SKM-1 treated with dmso at 0.1 percent for 144 hours (cell line): ENCODE measurements at regions not wholly inside any gene's neighbourhood (a gene's known extent, or its start where the extent isn't known, plus 50 kb on each side); places are given as distances from the start of the nearest gene placed in this dataset.
"Not testable (repeated sequence)": the region's sequence is repeated elsewhere in the genome, so short reads cannot be mapped to it uniquely, and the experiment has no call there.

Experiments
- DNase-seq: peaks from one replicate; lab custom pipeline; 2025; ENCODE audit not compliant: unreplicated experiment; lab: John Stamatoyannopoulos, UW

DNA sequence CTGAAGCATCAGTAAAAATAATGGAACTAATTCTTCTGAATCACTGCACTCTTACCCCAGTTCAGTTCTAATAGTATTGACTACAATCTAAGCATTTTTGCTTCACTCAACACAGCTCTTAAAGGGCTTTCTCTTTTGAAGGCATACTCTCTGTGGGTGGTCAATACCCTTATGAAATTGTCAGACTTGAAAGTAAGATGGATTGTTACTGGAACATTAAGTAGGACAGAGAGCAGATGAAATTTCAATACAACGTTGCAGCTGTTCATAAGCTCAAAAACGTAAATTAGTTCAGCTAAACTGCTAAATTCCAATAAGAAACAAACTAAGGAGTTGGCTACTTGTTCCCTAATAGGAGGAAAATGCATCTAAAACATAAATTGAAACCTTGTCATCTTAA, 352.3 kb upstream of the TENM3 start:
- DNase-seq, result no peak

DNA sequence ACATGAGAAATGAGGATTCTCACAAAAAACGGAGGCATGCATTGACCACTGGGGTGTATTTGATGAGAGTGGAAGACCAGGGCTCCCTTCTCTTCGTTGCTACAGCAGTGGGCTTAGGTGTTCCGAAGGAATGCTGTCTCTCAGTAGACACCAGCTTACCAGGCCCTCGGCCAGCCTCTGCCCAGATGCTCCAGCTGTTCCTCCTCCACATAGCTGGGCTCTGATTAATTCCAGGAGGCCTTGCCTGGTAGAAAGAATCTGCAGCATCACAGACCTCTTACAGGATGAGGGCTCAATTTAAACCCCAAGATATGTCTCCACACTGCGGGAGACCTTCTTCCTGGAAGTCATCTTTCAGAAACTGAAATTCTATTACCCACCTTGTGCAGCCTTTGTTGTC, 346.6 kb upstream of the TENM3 start:
- no peak for DNase-seq

DNA sequence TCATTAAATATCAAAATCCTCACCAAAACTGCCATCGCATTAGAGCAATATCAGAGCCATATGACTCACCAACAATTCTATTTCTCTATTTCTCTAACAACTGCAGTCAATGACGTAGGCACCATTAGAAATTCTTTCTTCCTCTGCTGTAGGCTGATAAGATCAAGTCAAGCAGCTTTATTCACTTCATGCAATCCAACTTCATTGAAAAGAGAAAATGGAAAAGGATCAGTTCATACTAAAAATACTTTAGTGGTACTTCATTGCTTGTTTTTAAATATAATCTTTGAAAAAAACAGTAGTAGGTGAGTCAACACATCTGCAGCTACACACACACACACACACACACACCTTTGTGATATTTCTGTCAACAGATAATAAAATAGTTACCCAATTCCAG, 345.3 kb upstream of the TENM3 start:
- no peak for DNase-seq

DNA sequence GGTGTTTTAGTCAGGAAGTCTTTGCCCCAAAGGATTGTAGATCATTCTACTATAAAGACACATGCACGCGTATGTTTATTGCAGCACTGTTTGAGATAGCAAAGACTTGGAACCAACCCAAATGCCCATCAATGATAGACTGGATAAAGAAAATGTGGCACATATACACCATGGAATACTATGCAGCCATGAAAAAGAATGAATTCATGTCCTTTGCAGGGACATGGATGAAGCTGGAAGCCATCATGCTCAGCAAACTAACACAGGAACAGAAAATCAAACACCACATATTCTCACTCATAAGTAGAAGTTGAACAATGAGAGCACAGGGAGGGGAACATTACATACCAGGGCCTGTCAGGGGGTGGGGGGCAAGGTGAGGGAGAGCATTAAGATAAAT, 340.8 kb upstream of the TENM3 start:
- not testable (repeated sequence) for DNase-seq

DNA sequence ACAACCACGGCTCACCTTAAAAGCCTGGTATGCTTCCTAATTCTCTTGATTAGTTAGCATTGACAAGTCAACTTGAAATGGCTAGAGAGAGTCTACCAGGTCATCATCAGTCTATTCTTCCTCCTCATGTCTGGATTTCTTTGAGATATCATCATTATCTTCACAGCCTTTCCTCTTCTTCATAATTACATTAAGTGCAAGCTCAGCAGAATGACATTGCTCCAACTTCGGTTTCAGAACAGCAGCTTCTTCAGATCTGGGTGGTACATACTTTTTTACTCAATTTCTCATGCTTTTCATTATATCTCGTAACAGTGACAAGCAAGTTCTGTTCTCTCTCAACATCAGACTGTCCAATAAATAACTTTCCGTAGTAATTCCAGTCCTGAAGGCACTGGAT, 337.5 kb upstream of the TENM3 start:
- no peak for DNase-seq

DNA sequence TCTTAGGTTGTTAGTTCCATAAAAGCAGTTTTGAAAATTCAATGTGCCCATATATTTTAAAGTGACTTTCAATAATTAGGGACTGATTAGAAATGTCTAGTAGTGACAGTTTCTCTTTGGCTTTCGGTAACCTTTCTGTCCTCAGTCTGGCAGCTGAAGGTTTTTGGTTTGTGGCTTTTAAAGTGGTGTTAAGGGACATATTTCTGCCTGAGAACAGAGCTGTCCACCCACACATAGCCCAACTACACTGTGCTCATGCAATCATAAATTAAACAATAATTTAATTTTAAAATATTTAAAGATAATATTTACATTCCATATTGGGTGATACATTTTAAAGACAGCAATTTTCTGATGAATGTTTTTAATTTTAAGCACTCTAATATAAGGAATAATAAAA, 335.0 kb upstream of the TENM3 start:
- DNase-seq, result no peak

DNA sequence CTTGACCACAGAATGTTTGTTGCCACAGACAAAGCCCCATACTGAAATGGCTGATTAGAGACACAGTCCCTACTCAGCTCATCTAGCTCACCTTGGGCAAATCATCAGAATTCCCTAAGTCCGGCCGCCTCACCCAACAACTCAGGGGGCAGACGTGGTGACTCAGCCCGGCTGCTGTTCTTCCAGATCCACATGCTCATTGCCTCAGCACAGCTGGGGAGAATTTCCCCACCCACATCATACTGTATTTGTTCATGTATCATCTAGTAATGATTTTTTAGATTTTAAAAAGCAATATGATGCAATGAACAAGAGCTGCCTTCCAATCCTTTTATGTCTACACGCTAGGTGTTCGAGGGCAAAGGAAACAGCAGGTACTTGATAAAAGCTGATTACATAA, 333.8 kb upstream of the TENM3 start:
- no peak for DNase-seq

DNA sequence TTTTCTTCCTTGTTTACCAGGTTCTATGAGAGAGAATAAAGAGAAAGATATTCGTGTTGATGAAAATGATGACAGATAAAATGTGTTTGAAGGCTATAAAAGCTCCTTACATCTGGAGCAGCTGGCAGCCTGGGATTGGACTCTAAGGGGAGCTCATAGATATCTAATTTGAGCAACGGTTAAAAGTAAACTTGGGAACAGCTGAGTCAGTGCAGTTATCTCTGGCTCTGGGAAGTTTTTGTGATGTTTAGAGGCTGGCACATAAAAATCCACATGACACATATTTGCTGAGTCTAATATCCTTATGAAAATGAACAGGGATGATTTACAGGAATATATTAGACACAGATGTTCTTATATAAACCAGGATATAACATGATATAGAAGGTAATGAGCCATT, 331.8 kb upstream of the TENM3 start:
- DNase-seq, result no peak

DNA sequence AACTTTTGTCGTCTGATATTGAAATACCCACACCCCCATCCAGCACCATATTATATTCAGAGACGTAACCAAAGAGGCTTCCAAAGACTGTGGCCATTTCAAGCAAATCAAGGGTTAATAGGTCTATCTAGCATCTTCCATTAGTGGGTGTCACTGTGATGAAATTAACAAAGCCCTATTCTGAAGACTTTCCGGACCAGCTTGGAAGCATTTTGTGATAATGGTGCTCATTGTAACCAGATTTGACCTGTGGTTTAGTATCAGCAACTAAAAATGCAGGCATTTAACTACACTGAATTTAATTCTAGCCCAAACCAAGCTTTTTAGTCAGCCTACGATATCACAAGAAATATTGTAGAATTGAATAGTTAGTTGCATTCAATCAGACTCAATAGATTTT, 309.7 kb upstream of the TENM3 start:
- DNase-seq, result no peak

DNA sequence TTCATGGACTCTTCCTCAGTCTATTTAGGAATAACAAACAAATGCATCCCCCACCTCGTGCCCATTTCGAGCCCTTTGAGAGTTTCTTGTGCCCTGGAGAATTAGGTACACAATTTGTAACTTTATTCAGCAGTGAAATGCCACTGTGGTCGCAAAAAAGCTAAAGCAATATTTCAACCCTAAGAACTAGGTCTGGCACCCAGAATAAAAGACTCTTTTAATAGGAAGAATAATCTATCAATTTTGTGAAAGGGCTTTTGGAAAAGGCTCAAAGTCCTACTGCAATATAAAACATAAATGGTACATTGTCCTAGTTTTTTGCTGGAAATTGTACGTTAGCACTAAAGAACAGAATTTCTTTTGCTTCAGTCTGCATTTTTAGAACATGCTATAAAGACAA, 304.6 kb upstream of the TENM3 start:
- DNase-seq, result no peak

DNA sequence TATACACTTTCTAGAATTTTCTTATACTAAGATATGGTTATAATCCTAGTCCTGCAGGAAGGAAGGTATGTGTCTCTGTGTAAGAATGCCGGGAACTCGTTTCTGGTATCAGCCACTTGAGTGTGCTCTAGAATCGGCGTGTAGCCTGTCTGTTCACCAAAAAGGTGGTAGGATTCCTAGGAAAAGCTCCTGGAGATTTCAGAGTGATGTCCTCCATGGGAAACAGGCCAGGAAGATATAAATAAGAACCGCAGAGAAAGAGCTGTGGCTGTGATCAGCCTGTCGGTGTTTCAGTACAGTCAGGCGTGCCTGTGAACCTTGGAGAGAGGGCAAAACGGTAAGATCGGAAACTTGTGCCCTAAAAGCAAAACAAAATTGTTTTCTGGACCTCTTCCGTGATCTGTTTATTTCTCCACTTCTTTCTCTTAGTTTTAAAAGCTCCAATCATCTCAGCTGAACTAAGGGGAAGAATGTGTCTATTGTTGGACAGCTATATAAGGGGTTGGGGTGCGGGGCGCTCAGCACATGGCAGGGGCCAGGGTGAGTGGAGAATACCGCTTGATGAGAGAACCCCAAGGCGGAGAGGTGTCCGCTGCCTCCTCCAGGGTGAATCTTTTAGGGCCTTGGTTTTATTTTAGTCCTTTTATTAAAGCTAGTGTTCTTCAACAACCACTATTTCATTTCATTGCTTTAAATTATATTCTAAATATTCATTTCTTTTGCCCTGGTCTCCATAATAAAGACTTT, 303.8 kb upstream of the TENM3 start:
- no peak for DNase-seq

DNA sequence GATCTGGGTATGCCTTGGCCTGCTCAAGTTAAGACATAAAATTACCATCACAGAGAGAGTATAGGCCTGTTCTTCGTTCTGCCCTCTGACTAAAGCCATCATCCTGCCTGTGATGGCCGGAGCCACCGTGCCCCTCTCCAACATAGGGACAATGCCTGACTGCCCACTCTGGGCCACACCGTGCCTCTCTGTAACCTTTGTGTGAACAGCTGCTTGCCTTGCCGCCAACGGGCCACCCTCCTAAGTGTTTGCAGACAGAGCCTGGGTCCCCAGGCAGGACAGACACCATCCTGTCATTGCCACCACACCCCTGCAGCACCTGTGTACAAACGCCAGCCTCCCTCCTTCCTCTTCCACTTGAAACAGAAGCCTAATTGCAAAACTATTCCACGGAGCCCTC, 298.7 kb upstream of the TENM3 start:
- no peak for DNase-seq

DNA sequence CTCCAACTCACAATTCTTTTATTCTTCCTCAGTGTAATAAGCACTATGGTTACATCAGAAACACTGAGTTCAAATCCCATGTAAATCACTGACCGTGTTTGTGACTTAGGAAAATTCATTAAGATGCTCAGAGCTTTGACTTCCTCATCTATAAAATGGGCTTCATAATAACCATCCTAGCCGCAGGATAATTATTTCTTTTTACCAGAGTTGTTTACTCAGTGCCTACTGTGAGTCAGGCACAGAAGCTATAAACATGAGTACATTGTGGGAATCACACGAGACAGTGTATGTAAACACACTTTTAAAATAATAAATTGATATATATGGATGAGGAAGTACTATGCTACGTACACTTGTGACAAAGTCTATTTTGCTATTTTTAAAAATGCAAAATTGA, 296.3 kb upstream of the TENM3 start:
- DNase-seq, result no peak

DNA sequence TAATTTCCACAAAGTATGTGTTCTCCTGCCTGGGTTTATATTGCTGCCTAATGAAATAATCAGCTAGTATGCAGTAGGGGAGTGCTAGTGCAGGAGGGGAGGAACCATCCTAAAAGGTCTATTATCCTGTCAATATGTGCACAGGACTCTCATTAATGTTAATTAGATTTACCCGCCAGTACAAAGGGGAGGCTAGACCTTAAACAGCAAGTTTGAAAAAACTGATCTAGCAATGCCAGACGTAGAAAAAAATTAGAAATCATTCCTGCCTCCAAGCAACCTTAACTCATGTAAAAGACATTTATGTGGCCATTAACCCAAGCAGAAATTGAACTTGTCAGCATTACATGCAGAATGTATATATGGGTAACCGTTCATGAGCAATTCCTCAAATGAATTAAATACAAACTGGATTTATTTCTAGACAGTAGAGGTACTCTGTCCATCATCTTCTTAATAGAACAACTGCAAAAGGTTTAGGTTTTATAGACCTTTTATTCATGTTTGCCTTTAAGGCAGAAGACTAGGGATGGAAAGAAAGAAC, 294.3 kb upstream of the TENM3 start:
- DNase-seq, result no peak

DNA sequence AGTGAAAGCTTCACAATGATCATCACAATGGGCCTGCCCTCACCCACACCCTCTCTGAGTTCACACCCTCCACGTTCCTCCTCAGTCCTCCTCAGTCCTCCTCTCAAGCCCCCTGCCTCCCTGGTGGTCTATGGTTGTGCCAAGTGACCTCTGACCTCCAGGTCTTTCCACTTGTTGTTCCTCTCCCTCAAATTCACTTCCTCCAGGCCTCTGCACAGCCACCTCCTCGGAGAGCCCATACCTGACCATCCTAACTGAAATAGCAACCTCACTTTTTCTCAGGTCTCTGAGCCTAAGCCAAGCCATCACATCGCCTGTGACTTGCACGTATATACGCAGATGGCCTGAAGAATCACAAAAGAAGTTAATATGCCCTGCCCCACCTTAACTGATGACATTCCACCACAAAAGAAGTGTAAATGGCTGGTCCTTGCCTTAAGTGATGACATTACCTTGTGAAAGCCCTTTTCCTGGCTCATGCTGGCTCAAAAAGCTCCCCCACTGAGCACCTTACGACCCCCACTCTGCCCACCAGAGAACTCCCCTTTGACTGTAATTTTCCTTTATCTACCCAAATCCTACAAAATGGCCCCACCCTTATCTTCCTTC, 293.4 kb upstream of the TENM3 start:
- DNase-seq, result no peak

DNA sequence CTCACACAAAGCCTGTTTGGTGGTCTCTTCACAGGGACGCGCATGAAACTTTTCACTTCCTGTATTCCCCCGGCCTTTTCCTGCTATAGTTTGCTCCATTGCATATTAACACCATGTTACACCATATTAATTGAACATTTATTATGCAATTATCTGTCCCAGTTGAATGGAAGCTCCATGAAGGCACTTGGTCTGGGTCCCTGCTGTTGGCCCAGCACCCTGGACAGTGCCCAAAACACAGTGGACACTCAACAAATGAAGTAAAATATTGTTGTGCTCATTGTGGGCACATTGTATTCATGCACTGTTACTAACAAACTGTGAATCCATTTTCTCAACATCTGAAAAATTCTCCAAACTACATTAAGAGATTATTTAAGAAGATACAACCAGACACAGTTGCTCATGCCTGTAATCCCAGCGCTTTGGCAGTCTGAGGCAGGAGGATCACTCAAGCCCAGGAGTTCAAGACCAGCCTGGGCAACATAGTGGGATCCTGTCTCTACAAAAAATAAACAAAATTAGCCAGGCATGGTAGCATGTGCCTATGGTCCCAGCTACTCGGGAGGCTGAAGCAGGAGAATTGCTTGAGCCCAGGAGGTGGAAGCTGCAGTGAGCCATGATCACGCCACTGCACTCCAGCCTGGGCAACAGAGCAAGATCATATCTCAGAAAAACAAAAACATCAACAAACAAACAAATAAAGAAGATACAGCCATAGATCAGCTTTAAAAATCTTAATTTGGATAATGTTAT, 292.7 kb upstream of the TENM3 start:
- no peak for DNase-seq

DNA sequence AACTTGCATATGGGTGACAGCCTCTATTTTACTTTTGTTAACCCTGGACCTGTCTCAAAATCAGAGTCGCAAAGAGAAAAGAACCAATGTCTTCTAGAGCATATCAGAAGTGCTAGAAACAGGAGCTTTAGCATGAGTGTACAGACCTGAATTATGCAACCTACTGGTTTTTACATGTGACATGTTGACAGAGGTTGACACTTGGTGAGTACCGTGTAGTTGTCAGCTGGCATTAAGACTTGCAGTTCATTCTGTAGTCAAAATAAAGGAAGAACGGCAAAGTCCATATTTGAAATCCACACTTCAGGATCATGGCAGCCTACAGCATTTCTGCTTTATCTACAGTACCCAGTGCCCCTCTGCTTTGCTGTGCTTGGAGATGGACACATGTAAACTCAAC, 291.9 kb upstream of the TENM3 start:
- no peak for DNase-seq

DNA sequence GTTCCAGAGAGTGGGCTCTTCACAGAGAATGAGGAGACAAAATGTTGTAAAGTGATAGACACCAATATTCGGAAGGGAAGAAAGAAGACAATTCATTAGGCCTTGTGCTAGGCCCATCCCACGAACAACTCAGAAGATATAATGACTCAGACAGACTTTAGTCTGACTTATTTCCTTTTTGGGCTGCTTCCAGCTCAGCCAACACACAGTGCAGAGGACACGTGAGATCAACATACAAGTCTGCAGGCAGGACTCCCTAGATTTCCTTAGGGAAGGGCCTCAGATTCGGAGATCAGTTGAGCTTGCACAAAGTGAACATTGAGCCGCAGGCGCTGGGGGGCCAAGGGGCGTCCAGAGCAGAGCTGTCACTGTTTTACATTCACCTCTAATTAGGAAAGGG, 290.7 kb upstream of the TENM3 start:
- no peak for DNase-seq

DNA sequence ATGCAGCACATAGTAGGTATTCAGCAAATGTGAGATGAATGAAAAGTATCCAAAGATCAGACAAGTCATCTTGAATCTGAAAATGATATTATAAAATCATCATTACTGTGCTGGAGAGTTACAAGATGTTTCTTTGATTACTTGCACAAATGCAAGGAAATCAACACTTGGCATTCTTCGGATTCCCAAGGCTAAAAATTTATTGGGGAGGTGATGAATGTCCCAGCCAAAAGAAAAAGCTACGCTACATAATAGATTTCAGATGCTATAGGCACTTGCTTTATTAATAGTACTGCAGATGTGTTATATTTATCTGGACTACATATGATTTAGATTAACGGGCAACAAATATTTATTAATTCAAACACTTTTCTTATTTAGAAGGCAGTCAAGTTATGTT, 286.7 kb upstream of the TENM3 start:
- no peak for DNase-seq

DNA sequence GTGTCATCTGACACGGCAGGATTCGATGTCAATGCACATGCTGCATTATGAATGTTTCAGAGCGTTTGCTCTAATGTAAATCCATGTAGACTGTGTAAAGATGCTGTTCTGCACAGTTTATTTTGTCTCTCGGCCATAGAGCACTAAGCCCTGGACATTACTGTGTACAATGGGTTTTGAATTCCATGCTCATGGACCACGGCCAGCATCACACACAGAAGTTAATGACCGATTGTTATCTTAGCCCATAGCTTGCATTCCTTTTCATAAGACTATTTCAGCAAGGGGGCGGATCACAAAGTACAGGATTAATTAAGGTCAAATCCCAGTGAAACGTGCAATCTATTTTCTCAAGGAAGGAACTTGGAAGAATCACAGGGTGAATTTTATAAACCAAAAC, 286.1 kb upstream of the TENM3 start:
- no peak for DNase-seq

DNA sequence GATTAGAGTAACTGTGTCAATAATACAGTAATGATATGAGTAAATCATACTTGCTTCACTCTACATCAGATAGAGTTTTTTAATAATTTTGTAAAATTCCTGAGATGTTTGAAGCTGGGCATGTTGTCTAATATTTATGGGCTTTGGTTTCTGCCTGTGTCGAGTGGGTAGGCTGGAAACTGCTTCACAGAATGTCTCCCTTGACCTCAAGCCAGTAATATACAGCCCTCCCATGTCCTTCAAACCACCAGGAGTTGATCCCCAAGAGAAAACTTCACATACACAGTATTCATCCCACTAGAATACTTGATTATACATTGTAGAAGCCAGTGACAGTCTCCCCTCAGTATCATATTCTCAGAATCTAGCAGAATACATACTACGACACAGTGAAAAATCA, 284.8 kb upstream of the TENM3 start:
- no peak for DNase-seq

DNA sequence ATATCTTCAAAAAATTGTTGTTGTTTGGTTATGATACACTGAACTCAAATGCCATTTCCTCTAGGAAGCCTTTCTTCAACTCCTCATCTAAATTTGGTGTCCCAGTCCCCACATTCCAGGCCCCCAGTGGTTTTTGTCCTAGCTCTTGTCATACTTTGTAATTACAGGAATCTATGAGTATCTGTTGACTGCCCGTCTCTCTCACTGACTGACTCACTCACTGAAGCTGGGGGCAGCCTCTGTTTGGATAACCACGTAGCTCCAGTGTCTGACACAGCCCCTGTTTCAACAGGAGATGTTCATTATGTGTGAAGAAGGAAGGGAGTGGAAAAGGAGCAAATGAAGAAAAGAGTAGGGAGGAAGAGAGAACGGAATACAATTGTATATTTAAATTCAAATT, 284.1 kb upstream of the TENM3 start:
- no peak for DNase-seq
